Esophagus muscularis mucosa (tissue), 4 donors: ENCODE measurements at regions not wholly inside any gene's neighbourhood (a gene's known extent, or its start where the extent isn't known, plus 50 kb on each side); places are given as distances from the start of the nearest gene placed in this dataset.

Experiments
- EP300 ChIP-seq: sonication (generic); formaldehyde crosslinking; IDR thresholded peaks from one replicate; pipeline ENCODE4 v1.6.1; 2017; ENCODE audit warnings: antibody characterized with exemption
- POLR2A ChIP-seq: fragments of 450-650 bp; IDR thresholded peaks from one replicate; pipeline ENCODE4 v1.6.1; 2017; ENCODE audit warnings: antibody characterized with exemption, moderate library complexity, mild to moderate bottlenecking, low read depth
- POLR2AphosphoS5 ChIP-seq, 2 donors: sonication (generic); formaldehyde crosslinking; IDR thresholded peaks; one replicate each; pipeline ENCODE4 v1.6.1; 2017; ENCODE audit warnings: antibody characterized with exemption in 2 of 2
- TF ChIP-seq, protein P1 (sequence below), 3 experiments: fragments of 200-600 bp in 2 of 3; fragments of 450-650 bp in 1 of 3; sonication (generic) in 2 of 3; IDR thresholded peaks; one replicate each; pipeline ENCODE4 v1.5.1; 2017 to 2019; ENCODE audit warnings: antibody characterized with exemption in 3 of 3, mild to moderate bottlenecking in 2 of 3, moderate library complexity in 1 of 3

DNA sequence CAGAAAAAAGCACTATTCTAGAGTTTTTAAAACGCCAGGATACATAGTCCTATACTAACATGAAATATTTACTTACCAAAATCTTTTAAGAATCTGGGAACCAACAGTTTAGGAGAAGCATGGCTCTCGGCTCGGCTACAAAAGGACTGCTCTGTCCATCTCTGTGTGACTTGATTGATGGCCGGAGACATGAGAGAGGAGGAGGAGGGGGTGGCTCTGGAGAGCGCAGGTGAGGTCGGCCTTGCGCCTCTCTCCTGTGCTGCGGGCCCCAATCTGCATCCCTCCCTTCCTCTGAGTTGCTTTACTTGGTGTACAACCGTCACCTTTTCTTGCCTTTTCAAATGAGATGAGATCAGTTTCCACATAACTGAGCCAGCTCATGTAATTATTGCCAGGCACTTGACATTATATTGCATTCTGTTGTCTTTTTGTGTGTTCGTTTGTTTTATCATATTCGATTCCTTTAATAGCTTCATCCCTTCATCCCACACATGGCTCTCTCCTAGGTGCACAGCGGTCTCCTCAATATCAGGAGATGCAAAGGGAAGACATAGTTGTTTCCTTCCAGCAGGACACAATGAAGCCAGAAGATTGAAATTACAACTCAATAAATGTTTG lies 87.8 kb upstream of the KLF6 start:
- TF ChIP-seq, protein P1, sequence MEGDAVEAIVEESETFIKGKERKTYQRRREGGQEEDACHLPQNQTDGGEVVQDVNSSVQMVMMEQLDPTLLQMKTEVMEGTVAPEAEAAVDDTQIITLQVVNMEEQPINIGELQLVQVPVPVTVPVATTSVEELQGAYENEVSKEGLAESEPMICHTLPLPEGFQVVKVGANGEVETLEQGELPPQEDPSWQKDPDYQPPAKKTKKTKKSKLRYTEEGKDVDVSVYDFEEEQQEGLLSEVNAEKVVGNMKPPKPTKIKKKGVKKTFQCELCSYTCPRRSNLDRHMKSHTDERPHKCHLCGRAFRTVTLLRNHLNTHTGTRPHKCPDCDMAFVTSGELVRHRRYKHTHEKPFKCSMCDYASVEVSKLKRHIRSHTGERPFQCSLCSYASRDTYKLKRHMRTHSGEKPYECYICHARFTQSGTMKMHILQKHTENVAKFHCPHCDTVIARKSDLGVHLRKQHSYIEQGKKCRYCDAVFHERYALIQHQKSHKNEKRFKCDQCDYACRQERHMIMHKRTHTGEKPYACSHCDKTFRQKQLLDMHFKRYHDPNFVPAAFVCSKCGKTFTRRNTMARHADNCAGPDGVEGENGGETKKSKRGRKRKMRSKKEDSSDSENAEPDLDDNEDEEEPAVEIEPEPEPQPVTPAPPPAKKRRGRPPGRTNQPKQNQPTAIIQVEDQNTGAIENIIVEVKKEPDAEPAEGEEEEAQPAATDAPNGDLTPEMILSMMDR (IDR thresholded peaks at IDR 0.05), result no peak
- TF ChIP-seq POLR2A (no peak), EP300 (no peak), POLR2AphosphoS5 (IDR thresholded peaks at IDR 0.05) (no peak)
